CD4-positive, alpha-beta T cell treated with Interleukin-10 for 1 hour (primary cell): ENCODE measurements at regions not wholly inside any gene's neighbourhood (a gene's known extent, or its start where the extent isn't known, plus 50 kb on each side); places are given as distances from the start of the nearest gene placed in this dataset.
"Not testable (repeated sequence)": the region's sequence is repeated elsewhere in the genome, so short reads cannot be mapped to it uniquely, and the experiment has no call there.

Source experiments
- DNase-seq: peaks from one replicate; pipeline ENCODE4 v3.0.0-alpha.2; 2020

- DNase-seq: no peak
These were observed 72.1 kb upstream of the SETMAR start for GRCh38 chr3:4231041-4231440.

GRCh38 chr3:4232798-4233197 lies 70.4 kb upstream of the SETMAR start:
- DNase-seq: no peak

- no peak for DNase-seq
These were observed 69.7 kb upstream of the SETMAR start for GRCh38 chr3:4233488-4233887.

- DNase-seq: no peak
These were observed 68.3 kb upstream of the SETMAR start for GRCh38 chr3:4234889-4235288.

- no peak for DNase-seq
These were observed 67.5 kb upstream of the SETMAR start for GRCh38 chr3:4235690-4236089.

GRCh38 chr3:4241595-4242170 lies 61.5 kb upstream of the SETMAR start:
- no peak for DNase-seq

GRCh38 chr3:4245671-4246070 lies 57.5 kb upstream of the SETMAR start:
- no peak for DNase-seq

- DNase-seq: no peak
These were observed 55.8 kb upstream of the SETMAR start for GRCh38 chr3:4247391-4247790.

GRCh38 chr3:4250064-4250463 lies 53.1 kb upstream of the SETMAR start:
- no peak for DNase-seq

- DNase-seq: no peak
These were observed 51.8 kb upstream of the SETMAR start for GRCh38 chr3:4251412-4251811.

- not testable (repeated sequence) for DNase-seq
These were observed 49.9 kb upstream of the SETMAR start for GRCh38 chr3:4253072-4253832.
